Right cardiac atrium (tissue), 5 donors: ENCODE measurements at regions not wholly inside any gene's neighbourhood (a gene's known extent, or its start where the extent isn't known, plus 50 kb on each side); places are given as distances from the start of the nearest gene placed in this dataset.
A peak's percentile ranks its signal among the peaks of the same experiment; 100 is the strongest.

Source experiments
- ATAC-seq, 2 donors: fragments of 200-7000 bp; cut with Tn5 transposase; one replicate each; pipeline versions ENCODE4 v1.8.0 to v1.9.1; 2020; ENCODE audit warnings: moderate library complexity in 2 of 2, mild to moderate bottlenecking in 1 of 2
- DNase-seq, 3 donors: peaks; one replicate each; pipeline ENCODE4 v3.0.0-alpha.2; 2020
- H3K27ac ChIP-seq: one replicate; pipeline ENCODE4 v1.5.1; 2013; ENCODE audit warnings: mild to moderate bottlenecking, low read length, control low read depth, moderate library complexity
- H3K27me3 ChIP-seq: one replicate; pipeline ENCODE4 v1.6.1; 2013; ENCODE audit not compliant: control insufficient read depth, insufficient read depth
- H3K4me1 ChIP-seq: one replicate; pipeline ENCODE4 v1.6.1; 2013; ENCODE audit warnings: low read length; ENCODE audit not compliant: control insufficient read depth, insufficient read depth
- H3K4me3 ChIP-seq: one replicate; pipeline ENCODE4 v1.5.1; 2013; ENCODE audit warnings: low read length, control low read depth
- H3K9me3 ChIP-seq: one replicate; pipeline ENCODE4 v1.6.1; 2013; ENCODE audit warnings: low read length; ENCODE audit not compliant: control insufficient read depth
- WGBS: extraction: QIAGEN DNeasy Blood & Tissue Kit; methylation state at CpG from one replicate; pipeline ENCODE4 v1.1.7; 2013; 5-methylcytosine and 5-hydroxymethylcytosine counted together
- intact Hi-C, 4 donors: fragments of 100-400 bp; cut with DNase I; formaldehyde crosslinking; loops; one replicate each; pipeline versions ENCODE4 v1.11.0 to v1.14.0; 2022 to 2023
- donor health status: healthy with polysubstance abuse.
- donor health status: DM: no; HTN: yes; CAD: no.
- donor health status: DM: no; HTN: no; CAD: no.
- donor health status: DM: no; HTN: yes; CAD: no; lungs with severe emphysema.
- donor health status: DM: yes; HTN: yes; CAD: no.

GRCh38 chr9:90296539-90296938 is 346.1 kb downstream of the DIRAS2 start:
- ATAC-seq (no peak), DNase-seq (no peak)
- no peaks in the 10 kb centered on the region for H3K9me3 ChIP-seq
- H3K4me3 ChIP-seq: no peak overlapping the region
- WGBS: 60% methylated on average over 6 of the region's 6 CpGs
- no peaks in the 10 kb centered on the region for H3K27me3 ChIP-seq
- no peaks in the 10 kb centered on the region for H3K4me1 ChIP-seq
- H3K27ac ChIP-seq: no peak overlapping the region
- intact Hi-C loops: no loop called here

GRCh38 chr9:90299968-90300367 is 342.7 kb downstream of the DIRAS2 start:
- DNase-seq (no peak), ATAC-seq (no peak)
- H3K4me3 ChIP-seq: no peak overlapping the region
- intact Hi-C loops: no loop called here
- WGBS: 50% methylated on average over 5 of the region's 5 CpGs
- H3K9me3 ChIP-seq: no peaks in the 10 kb centered on the region
- H3K27ac ChIP-seq: no peak overlapping the region
- H3K27me3 ChIP-seq: no peaks in the 10 kb centered on the region
- H3K4me1 ChIP-seq: no peaks in the 10 kb centered on the region

- WGBS: 34% methylated on average over 3 of the region's 3 CpGs
- intact Hi-C loops: no loop called here
- H3K27me3 ChIP-seq: no peaks in the 10 kb centered on the region
Measured at GRCh38 chr9:90300611-90301276, 341.9 kb downstream of the DIRAS2 start.

GRCh38 chr9:90301277-90301653 is 341.4 kb downstream of the DIRAS2 start:
- peak; percentile 68 to 91 for ATAC-seq

More at GRCh38 chr9:90300611-90301276, 341.9 kb downstream of the DIRAS2 start:
- DNase-seq (no peak), ATAC-seq (no peak)
- Histone ChIP-seq H3K4me1 (no peaks in the 10 kb centered on the region), H3K9me3 (no peaks in the 10 kb centered on the region), H3K27ac (no peak overlapping the region), H3K4me3 (no peak overlapping the region)

GRCh38 chr9:90303655-90304054 is 339.0 kb downstream of the DIRAS2 start:
- ATAC-seq: no peak
- intact Hi-C loops: no loop called here
- H3K4me3 ChIP-seq: no peak overlapping the region
- H3K9me3 ChIP-seq: no peaks in the 10 kb centered on the region
- H3K27ac ChIP-seq: no peak overlapping the region
- WGBS: 78% methylated on average over 4 of the region's 4 CpGs
- DNase-seq: no peak
- no peaks in the 10 kb centered on the region for H3K4me1 ChIP-seq
- H3K27me3 ChIP-seq: no peaks in the 10 kb centered on the region

More at GRCh38 chr9:90301277-90301653, 341.4 kb downstream of the DIRAS2 start:
- Histone ChIP-seq H3K4me1 (no peaks in the 10 kb centered on the region), H3K27me3 (no peaks in the 10 kb centered on the region), H3K4me3 (no peak overlapping the region), H3K9me3 (no peaks in the 10 kb centered on the region), H3K27ac (no peak overlapping the region)
- intact Hi-C loops: no loop called here
- 24% methylated on average over 8 of the region's 8 CpGs for WGBS
- DNase-seq: peak in 2 of 3 donors; percentile 48 to 67

GRCh38 chr9:90306158-90306557 is 336.5 kb downstream of the DIRAS2 start:
- Histone ChIP-seq H3K9me3 (no peaks in the 10 kb centered on the region), H3K27ac (no peak overlapping the region), H3K27me3 (no peaks in the 10 kb centered on the region), H3K4me1 (no peaks in the 10 kb centered on the region), H3K4me3 (no peak overlapping the region)
- intact Hi-C loops: no loop called here
- 86% methylated on average over 11 of the region's 11 CpGs for WGBS
- ATAC-seq: no peak
- DNase-seq: no peak

- H3K27me3 ChIP-seq: no peaks in the 10 kb centered on the region
- intact Hi-C loops: no loop called here
- WGBS: 53% methylated on average over 4 of the region's 4 CpGs
- no peaks in the 10 kb centered on the region for H3K4me1 ChIP-seq
- DNase-seq (no peak), ATAC-seq (peak in 1 of 2 donors; percentile 21)
- no peak overlapping the region for H3K27ac ChIP-seq
- H3K4me3 ChIP-seq: no peak overlapping the region
- H3K9me3 ChIP-seq: no peaks in the 10 kb centered on the region
Measured at GRCh38 chr9:90307167-90307833, 335.3 kb downstream of the DIRAS2 start.

GRCh38 chr9:90307891-90308290 is 334.7 kb downstream of the DIRAS2 start:
- Histone ChIP-seq H3K27ac (no peak overlapping the region), H3K27me3 (no peaks in the 10 kb centered on the region), H3K9me3 (no peaks in the 10 kb centered on the region), H3K4me3 (no peak overlapping the region), H3K4me1 (no peaks in the 10 kb centered on the region)
- no peak for DNase-seq
- intact Hi-C loops: no loop called here
- ATAC-seq: no peak
- WGBS: 63% methylated on average over 4 of the region's 4 CpGs

- DNase-seq (no peak), ATAC-seq (no peak)
- WGBS: 66% methylated on average over 4 of the region's 4 CpGs
Measured at GRCh38 chr9:90308691-90309090, 333.9 kb downstream of the DIRAS2 start.

GRCh38 chr9:90309809-90310520 is 332.7 kb downstream of the DIRAS2 start:
- DNase-seq (no peak), ATAC-seq (no peak)
- Histone ChIP-seq H3K27ac (no peak overlapping the region), H3K4me1 (no peaks in the 10 kb centered on the region), H3K4me3 (no peak overlapping the region), H3K9me3 (no peaks in the 10 kb centered on the region), H3K27me3 (no peaks in the 10 kb centered on the region)
- intact Hi-C loops: no loop called here
- 88% methylated on average over 7 of the region's 7 CpGs for WGBS

More at GRCh38 chr9:90308691-90309090, 333.9 kb downstream of the DIRAS2 start:
- Histone ChIP-seq H3K4me1 (no peaks in the 10 kb centered on the region), H3K9me3 (no peaks in the 10 kb centered on the region), H3K27ac (no peak overlapping the region), H3K4me3 (no peak overlapping the region), H3K27me3 (no peaks in the 10 kb centered on the region)
- intact Hi-C loops: no loop called here

GRCh38 chr9:90310521-90310876 is 332.1 kb downstream of the DIRAS2 start:
- Histone ChIP-seq H3K9me3 (no peaks in the 10 kb centered on the region), H3K27me3 (no peaks in the 10 kb centered on the region), H3K4me3 (no peak overlapping the region), H3K27ac (no peak overlapping the region), H3K4me1 (no peaks in the 10 kb centered on the region)
- no peak for DNase-seq
- ATAC-seq: no peak
- WGBS: 99% methylated on average over 1 of the region's 1 CpG
- intact Hi-C loops: no loop called here
